GM19324 (cell line): ENCODE measurements at regions not wholly inside any gene's neighbourhood (a gene's known extent, or its start where the extent isn't known, plus 50 kb on each side); places are given as distances from the start of the nearest gene placed in this dataset.

Experiments used
- ATAC-seq: cut with Tn5 transposase; IDR thresholded peaks from one replicate; pipeline ENCODE4 v1.9.1; 2021; ENCODE audit warnings: mild to moderate bottlenecking, moderate library complexity; ENCODE audit not compliant: unreplicated experiment, low FRiP score

DNA sequence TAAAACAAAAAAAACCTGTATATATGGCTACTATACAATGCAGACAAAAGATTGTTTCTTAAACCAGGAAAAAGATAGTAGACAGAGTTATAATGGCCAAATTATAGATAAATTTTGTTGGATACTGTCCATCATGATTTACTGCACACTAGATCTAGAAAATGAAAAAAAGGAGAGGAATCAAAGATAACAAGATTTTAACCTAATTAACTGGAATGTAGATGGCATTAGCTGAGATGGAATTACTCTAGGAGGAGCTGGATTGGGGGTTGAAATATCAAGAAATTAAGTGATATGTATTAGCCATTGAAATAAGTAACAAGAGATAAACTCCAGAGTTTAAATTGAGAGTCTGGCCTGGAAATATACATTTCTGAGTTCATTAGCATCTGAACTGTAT lies 1489.1 kb downstream of the PLA2G4A start:
- no peak for ATAC-seq

DNA sequence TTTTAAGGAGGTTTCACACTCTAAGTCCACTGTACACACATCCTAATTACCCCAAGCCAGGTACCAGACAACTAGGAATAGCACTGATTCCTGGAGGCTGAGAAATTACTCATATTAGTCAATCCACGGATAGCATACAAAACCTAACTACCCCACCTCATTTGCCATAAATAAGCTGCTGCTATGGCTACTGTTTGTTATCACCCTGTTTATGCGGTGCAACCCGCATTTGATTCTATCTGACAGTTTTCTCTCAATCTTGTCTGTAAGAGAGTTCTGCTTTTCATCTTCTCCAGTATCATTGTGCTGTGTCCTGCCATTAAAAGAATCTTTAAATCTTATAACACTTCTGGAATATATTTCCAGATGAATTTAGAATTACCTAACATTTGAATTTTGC lies 1496.5 kb downstream of the PLA2G4A start:
- no peak for ATAC-seq

DNA sequence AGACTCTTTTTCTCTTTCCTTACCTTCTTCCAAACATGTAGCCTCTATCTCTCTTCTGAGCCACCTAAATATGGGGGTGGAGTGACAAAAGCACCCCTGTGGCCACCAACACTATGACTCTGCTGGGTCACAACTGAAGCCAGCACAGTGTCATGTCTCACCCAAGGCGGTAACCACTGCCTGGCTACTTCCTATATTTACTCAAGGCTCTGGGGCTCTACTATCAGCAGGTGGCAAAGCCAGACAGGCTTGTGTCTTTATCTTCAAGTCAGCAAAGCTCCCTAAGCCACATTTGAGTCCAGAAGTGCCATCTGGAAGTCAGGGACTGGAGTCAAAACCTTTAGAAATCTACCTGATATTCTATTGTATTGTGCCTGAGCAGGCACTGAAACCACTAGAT lies 1515.2 kb downstream of the PLA2G4A start:
- no peak for ATAC-seq

- ATAC-seq, result no peak
Observed at GRCh38 chr1:188350104-188350503, 1521.4 kb downstream of the PLA2G4A start.

- no peak for ATAC-seq
Observed at GRCh38 chr1:188355082-188355481, 1526.3 kb downstream of the PLA2G4A start.

GRCh38 chr1:188355847-188356246 lies 1527.1 kb downstream of the PLA2G4A start:
- no peak for ATAC-seq

GRCh38 chr1:188359315-188359714 lies 1530.6 kb downstream of the PLA2G4A start:
- no peak for ATAC-seq

DNA sequence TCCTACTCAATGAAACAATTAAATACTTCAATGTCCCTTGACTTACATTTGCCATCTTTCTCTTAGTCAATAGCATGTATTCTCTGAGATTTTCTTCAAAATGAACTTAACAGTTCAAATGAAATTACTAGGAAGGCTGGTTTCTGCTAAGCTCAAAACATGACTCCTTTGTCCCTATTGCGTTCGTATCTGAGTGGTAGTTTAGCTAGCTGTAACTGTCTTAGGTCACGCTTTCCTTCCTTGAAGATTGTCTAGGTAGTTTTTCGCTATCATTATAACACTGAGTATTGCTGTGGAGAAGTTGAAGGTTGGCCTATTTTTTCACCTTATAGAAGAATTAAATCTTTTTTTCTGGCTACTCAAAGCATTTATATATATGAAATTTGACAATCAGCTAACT lies 1535.2 kb downstream of the PLA2G4A start:
- no peak for ATAC-seq

GRCh38 chr1:188364927-188365449 lies 1536.2 kb downstream of the PLA2G4A start:
- no peak for ATAC-seq

GRCh38 chr1:188365874-188366273 lies 1537.1 kb downstream of the PLA2G4A start:
- no peak for ATAC-seq

- no peak for ATAC-seq
Observed at GRCh38 chr1:188367661-188368060, 1538.9 kb downstream of the PLA2G4A start.

DNA sequence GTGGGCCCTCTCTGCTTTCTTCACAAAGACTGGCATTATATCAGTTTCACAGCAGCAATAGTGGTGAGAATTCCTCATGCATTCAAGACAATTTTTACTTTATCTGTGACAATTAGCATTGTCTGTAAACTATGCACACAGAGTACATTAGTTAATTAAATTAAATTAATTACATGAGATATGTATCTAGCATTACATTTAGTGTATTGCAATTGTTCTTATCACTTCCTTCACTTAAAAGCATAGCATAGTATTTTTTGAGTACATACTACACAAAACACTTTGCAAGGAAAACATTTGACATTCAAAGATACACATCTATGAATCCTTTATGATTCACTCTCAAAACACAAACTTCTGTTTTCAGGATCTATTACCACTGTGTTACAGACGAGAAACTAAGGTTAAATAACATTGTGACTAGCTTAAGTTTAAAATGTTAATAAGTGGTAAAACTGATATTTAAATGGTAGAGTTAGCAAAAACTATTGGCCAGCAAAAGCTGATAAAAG lies 1542.6 kb downstream of the PLA2G4A start:
- no peak for ATAC-seq

DNA sequence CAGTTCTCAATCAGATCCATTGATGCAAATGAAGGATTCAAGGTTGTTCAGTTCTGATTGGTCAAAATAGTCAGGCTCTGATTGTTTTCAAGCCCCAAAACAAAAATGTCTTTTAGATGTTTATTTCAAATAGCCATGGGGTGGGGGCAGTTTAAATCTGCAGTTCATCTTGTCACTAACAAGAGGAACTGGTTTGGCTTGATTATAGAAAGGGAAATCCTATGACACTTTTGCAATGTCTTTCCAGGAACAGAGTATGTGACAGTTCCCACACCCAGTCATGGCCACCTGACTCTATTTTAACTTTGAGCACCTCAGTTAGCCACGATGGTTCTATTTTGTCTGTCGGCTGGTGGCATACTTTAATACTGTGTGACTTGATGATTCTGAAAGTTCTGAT lies 1544.1 kb downstream of the PLA2G4A start:
- no peak for ATAC-seq

GRCh38 chr1:188382851-188383250 lies 1554.1 kb downstream of the PLA2G4A start:
- ATAC-seq, result no peak

- ATAC-seq, result no peak
Observed at GRCh38 chr1:188386161-188386560, 1557.4 kb downstream of the PLA2G4A start.

DNA sequence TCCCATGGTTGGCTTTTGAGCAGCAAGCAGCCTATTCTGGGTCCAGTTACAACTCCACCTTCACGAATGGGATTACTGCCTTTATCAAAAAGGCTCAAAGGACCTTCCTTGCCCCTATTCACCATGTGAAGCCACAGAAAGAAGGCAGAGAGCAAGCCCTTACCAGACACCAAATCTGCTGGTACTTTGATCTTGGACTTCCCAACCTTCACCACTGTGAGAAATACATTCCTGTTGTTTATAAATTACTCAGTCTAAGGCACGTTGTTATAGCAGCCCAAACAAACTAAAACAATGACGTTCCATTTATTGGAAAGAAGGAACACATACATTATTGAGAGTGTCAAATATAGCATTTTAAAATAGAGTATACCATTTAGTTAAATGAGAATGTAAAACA lies 1557.9 kb downstream of the PLA2G4A start:
- no peak for ATAC-seq

DNA sequence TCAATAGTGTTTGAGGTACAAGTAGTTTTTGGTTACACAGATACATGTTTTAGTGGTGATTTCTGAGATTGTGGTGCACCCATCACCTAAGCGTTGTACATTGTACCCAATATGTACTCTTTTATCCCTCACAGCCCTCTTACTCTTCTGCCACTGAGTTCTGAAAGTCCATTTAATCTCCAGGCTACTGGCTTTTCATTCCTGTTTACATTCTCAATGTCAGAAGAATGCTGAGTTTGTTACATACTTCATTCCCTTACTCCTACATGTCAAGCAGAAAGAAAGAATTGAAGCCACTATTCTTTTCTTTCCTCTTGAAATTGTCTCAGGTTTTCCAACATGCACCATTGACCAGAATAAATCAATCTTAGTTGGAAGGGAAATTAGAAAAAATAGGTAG lies 1565.9 kb downstream of the PLA2G4A start:
- no peak for ATAC-seq

DNA sequence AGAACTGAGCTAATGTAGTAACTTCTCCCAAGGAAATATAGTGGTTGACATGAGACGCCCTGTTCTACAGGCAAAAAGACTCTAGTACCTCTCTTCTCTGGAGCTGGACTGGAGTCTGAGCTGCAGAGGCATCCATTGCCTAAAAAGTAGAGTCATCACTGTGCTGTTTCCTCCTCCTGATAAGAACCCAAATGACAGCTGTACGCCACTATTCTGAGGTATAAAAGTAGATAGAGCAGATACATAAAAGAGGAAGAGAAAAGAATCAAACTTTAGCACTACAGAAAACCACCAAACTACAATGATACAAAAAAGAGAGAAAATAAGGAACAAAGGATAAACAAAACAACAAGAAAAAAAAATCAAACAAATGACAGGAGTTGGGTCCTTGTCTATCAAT lies 1568.8 kb downstream of the PLA2G4A start:
- ATAC-seq, result no peak

DNA sequence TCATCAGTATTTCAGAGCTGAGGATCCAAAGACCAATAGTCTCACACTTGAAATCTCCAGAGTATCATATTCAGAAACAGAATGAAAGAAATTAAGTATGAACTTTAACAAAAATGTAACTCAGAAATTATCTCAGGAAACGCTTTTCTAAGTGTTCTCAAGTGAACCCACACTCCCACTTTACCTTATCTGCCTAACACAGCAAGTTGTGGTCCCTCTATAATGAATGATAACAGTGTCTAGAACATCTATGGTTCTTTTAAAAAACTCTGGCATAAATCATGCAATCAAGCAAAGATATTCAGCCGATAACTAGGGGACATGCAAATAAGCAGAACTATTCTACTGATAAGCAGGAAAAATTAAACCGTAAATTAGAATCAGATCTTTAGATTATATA lies 1574.2 kb downstream of the PLA2G4A start:
- no peak for ATAC-seq

GRCh38 chr1:188406636-188407035 lies 1577.9 kb downstream of the PLA2G4A start:
- no peak for ATAC-seq

DNA sequence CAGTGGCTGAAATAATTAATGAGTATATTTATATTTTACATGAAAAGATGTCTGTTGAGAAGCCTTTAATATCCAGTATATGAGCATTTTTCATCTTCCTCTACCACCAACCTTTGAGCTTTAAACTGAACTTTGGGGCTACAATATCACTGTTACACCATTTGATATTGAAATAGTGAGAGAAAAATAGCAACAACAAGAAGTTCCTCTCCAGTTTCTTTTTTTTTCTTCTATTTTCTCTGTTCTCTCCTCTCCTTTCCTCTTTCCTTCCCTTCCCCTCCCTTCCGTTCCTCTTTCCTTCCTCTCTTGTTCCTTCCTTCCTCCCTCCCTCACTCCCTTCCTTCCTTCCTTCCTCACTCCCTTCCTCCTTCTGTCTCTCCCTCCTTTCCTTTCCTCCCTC lies 1591.4 kb downstream of the PLA2G4A start:
- no peak for ATAC-seq

DNA sequence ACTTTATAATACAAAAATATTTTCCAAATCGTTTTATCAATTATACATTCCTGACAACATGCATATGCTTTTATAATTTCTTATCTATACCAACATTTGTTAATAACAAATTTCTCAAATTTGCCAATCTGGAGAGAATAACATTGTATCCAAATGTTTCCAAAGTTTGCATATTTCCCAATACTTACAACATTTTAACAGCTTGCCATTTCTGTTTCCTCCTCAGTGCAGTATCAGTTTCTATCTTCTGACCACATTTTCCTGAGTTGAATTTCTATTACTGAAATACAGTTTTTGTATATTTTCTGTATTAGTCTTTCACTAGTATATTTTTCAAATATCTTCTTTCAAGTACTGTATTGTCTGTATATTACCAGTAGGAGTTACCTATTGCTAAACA lies 1594.3 kb downstream of the PLA2G4A start:
- no peak for ATAC-seq

DNA sequence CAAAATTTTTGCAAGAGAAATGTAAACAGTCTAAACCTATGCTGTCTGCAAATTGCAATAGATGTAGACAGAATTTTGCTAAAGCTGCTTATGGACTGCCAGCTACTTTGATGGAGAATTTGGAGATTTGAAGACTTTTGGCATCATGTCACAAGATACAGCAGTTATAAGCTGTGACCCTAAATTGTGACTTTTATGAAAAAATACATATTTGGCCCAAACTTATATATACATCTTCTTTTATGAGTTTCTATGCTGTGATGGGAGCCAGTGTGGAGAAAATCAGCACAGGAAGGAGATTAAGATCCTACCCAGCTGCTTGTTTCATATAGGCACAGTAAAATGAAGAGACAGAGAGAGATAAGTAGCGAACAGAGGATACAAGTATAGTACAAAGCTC lies 1595.4 kb downstream of the PLA2G4A start:
- ATAC-seq, result no peak
